ENCODE measurements at regions not wholly inside any gene's neighbourhood (a gene's known extent, or its start where the extent isn't known, plus 50 kb on each side); places are given as distances from the start of the nearest gene placed in this dataset.
"Not testable (repeated sequence)": the region's sequence is repeated elsewhere in the genome, so short reads cannot be mapped to it uniquely, and the experiment has no call there.

GRCh38 chr1:217123340-217123739 is 400.1 kb upstream of the ESRRG start:
- H3K4me3 ChIP-seq (ENCODE audit: low read length in 2 of 2); H3K4me1 ChIP-seq (ENCODE audit: control insufficient read depth, insufficient read depth, low read length); H3K27ac ChIP-seq (ENCODE audit: low read length); H3K36me3 ChIP-seq (ENCODE audit: control insufficient read depth in 2 of 2, insufficient read depth in 2 of 2, low read length in 2 of 2); H3K27me3 ChIP-seq (ENCODE audit: control insufficient read depth in 1 of 2, insufficient read depth in 2 of 2, low read length in 2 of 2); H3K9me3 ChIP-seq (ENCODE audit: control insufficient read depth in 2 of 2, low read length in 2 of 2); H3K9ac ChIP-seq (ENCODE audit: low read length in 2 of 2): not testable (repeated sequence)

- H3K27ac ChIP-seq (ENCODE audit: low read length): no peak overlapping the region
- H3K9ac ChIP-seq (ENCODE audit: low read length in 2 of 2): no peak overlapping the region
- H3K4me1 ChIP-seq (ENCODE audit: control insufficient read depth, insufficient read depth, low read length): no peaks in the 10 kb centered on the region
- H3K27me3 ChIP-seq (ENCODE audit: control insufficient read depth in 1 of 2, insufficient read depth in 2 of 2, low read length in 2 of 2): no peaks in the 10 kb centered on the region
- H3K9me3 ChIP-seq (ENCODE audit: control insufficient read depth in 2 of 2, low read length in 2 of 2): peaks cover 0 to 2% of the 10 kb centered on the region in 2 donors
- H3K36me3 ChIP-seq (ENCODE audit: control insufficient read depth in 2 of 2, insufficient read depth in 2 of 2, low read length in 2 of 2): no peaks in the 10 kb centered on the region
- H3K4me3 ChIP-seq (ENCODE audit: low read length in 2 of 2): no peak overlapping the region
Observed at GRCh38 chr1:217117973-217118465, 394.8 kb upstream of the ESRRG start.

GRCh38 chr1:217115404-217116380 is 392.5 kb upstream of the ESRRG start:
- H3K9ac ChIP-seq (ENCODE audit: low read length in 2 of 2): no peak overlapping the region
- H3K27ac ChIP-seq (ENCODE audit: low read length): no peak overlapping the region
- no peaks in the 10 kb centered on the region for H3K36me3 ChIP-seq (ENCODE audit: control insufficient read depth in 2 of 2, insufficient read depth in 2 of 2, low read length in 2 of 2)
- H3K27me3 ChIP-seq (ENCODE audit: control insufficient read depth in 1 of 2, insufficient read depth in 2 of 2, low read length in 2 of 2): no peaks in the 10 kb centered on the region
- H3K9me3 ChIP-seq (ENCODE audit: control insufficient read depth in 2 of 2, low read length in 2 of 2): peaks cover 0 to 2% of the 10 kb centered on the region in 2 donors
- H3K4me1 ChIP-seq (ENCODE audit: control insufficient read depth, insufficient read depth, low read length): no peaks in the 10 kb centered on the region
- no peak overlapping the region for H3K4me3 ChIP-seq (ENCODE audit: low read length in 2 of 2)

- Histone ChIP-seq H3K9ac (ENCODE audit: low read length in 2 of 2) (no peak overlapping the region), H3K27ac (ENCODE audit: low read length) (no peak overlapping the region), H3K4me3 (ENCODE audit: low read length in 2 of 2) (no peak overlapping the region), H3K36me3 (ENCODE audit: control insufficient read depth in 2 of 2, insufficient read depth in 2 of 2, low read length in 2 of 2) (no peaks in the 10 kb centered on the region), H3K4me1 (ENCODE audit: control insufficient read depth, insufficient read depth, low read length) (no peaks in the 10 kb centered on the region), H3K9me3 (ENCODE audit: control insufficient read depth in 2 of 2, low read length in 2 of 2) (peaks cover 0 to 2% of the 10 kb centered on the region in 2 donors), H3K27me3 (ENCODE audit: control insufficient read depth in 1 of 2, insufficient read depth in 2 of 2, low read length in 2 of 2) (no peaks in the 10 kb centered on the region)
Observed at GRCh38 chr1:217109928-217110327, 386.7 kb upstream of the ESRRG start.

GRCh38 chr1:217106231-217106901 is 383.1 kb upstream of the ESRRG start:
- Histone ChIP-seq H3K27ac (ENCODE audit: low read length) (no peak overlapping the region), H3K4me1 (ENCODE audit: control insufficient read depth, insufficient read depth, low read length) (no peaks in the 10 kb centered on the region), H3K9ac (ENCODE audit: low read length in 2 of 2) (no peak overlapping the region), H3K27me3 (ENCODE audit: control insufficient read depth in 1 of 2, insufficient read depth in 2 of 2, low read length in 2 of 2) (no peaks in the 10 kb centered on the region), H3K36me3 (ENCODE audit: control insufficient read depth in 2 of 2, insufficient read depth in 2 of 2, low read length in 2 of 2) (no peaks in the 10 kb centered on the region), H3K9me3 (ENCODE audit: control insufficient read depth in 2 of 2, low read length in 2 of 2) (no peaks in the 10 kb centered on the region), H3K4me3 (ENCODE audit: low read length in 2 of 2) (no peak overlapping the region)

- Histone ChIP-seq H3K4me1 (ENCODE audit: control insufficient read depth, insufficient read depth, low read length) (no peaks in the 10 kb centered on the region), H3K4me3 (ENCODE audit: low read length in 2 of 2) (no peak overlapping the region), H3K27ac (ENCODE audit: low read length) (no peak overlapping the region), H3K9me3 (ENCODE audit: control insufficient read depth in 2 of 2, low read length in 2 of 2) (no peaks in the 10 kb centered on the region), H3K36me3 (ENCODE audit: control insufficient read depth in 2 of 2, insufficient read depth in 2 of 2, low read length in 2 of 2) (no peaks in the 10 kb centered on the region), H3K27me3 (ENCODE audit: control insufficient read depth in 1 of 2, insufficient read depth in 2 of 2, low read length in 2 of 2) (no peaks in the 10 kb centered on the region), H3K9ac (ENCODE audit: low read length in 2 of 2) (no peak overlapping the region)
Observed at GRCh38 chr1:217105437-217105836, 382.2 kb upstream of the ESRRG start.

GRCh38 chr1:217097819-217098218 is 374.6 kb upstream of the ESRRG start:
- H3K27ac ChIP-seq (ENCODE audit: low read length): no peak overlapping the region
- no peaks in the 10 kb centered on the region for H3K36me3 ChIP-seq (ENCODE audit: control insufficient read depth in 2 of 2, insufficient read depth in 2 of 2, low read length in 2 of 2)
- no peak overlapping the region for H3K9ac ChIP-seq (ENCODE audit: low read length in 2 of 2)
- H3K4me1 ChIP-seq (ENCODE audit: control insufficient read depth, insufficient read depth, low read length): no peaks in the 10 kb centered on the region
- H3K9me3 ChIP-seq (ENCODE audit: control insufficient read depth in 2 of 2, low read length in 2 of 2): no peaks in the 10 kb centered on the region
- no peaks in the 10 kb centered on the region for H3K27me3 ChIP-seq (ENCODE audit: control insufficient read depth in 1 of 2, insufficient read depth in 2 of 2, low read length in 2 of 2)
- H3K4me3 ChIP-seq (ENCODE audit: low read length in 2 of 2): no peak overlapping the region

- Histone ChIP-seq H3K4me3 (ENCODE audit: low read length in 2 of 2) (no peak overlapping the region), H3K9ac (ENCODE audit: low read length in 2 of 2) (no peak overlapping the region), H3K4me1 (ENCODE audit: control insufficient read depth, insufficient read depth, low read length) (no peaks in the 10 kb centered on the region)
Observed at GRCh38 chr1:217096200-217096599, 373.0 kb upstream of the ESRRG start.

GRCh38 chr1:217095050-217095622 is 371.9 kb upstream of the ESRRG start:
- Histone ChIP-seq H3K36me3 (ENCODE audit: control insufficient read depth in 2 of 2, insufficient read depth in 2 of 2, low read length in 2 of 2) (no peaks in the 10 kb centered on the region), H3K4me3 (ENCODE audit: low read length in 2 of 2) (no peak overlapping the region), H3K27me3 (ENCODE audit: control insufficient read depth in 1 of 2, insufficient read depth in 2 of 2, low read length in 2 of 2) (no peaks in the 10 kb centered on the region), H3K4me1 (ENCODE audit: control insufficient read depth, insufficient read depth, low read length) (peaks cover 5% of the 10 kb centered on the region), H3K9ac (ENCODE audit: low read length in 2 of 2) (no peak overlapping the region), H3K27ac (ENCODE audit: low read length) (no peak overlapping the region), H3K9me3 (ENCODE audit: control insufficient read depth in 2 of 2, low read length in 2 of 2) (no peaks in the 10 kb centered on the region)

More at GRCh38 chr1:217096200-217096599, 373.0 kb upstream of the ESRRG start:
- Histone ChIP-seq H3K27ac (ENCODE audit: low read length) (no peak overlapping the region), H3K36me3 (ENCODE audit: control insufficient read depth in 2 of 2, insufficient read depth in 2 of 2, low read length in 2 of 2) (no peaks in the 10 kb centered on the region), H3K27me3 (ENCODE audit: control insufficient read depth in 1 of 2, insufficient read depth in 2 of 2, low read length in 2 of 2) (no peaks in the 10 kb centered on the region), H3K9me3 (ENCODE audit: control insufficient read depth in 2 of 2, low read length in 2 of 2) (no peaks in the 10 kb centered on the region)

GRCh38 chr1:217091561-217091960 is 368.3 kb upstream of the ESRRG start:
- Histone ChIP-seq H3K4me3 (ENCODE audit: low read length in 2 of 2) (no peak overlapping the region), H3K27ac (ENCODE audit: low read length) (no peak overlapping the region), H3K9ac (ENCODE audit: low read length in 2 of 2) (no peak overlapping the region), H3K27me3 (ENCODE audit: control insufficient read depth in 1 of 2, insufficient read depth in 2 of 2, low read length in 2 of 2) (no peaks in the 10 kb centered on the region), H3K4me1 (ENCODE audit: control insufficient read depth, insufficient read depth, low read length) (peaks cover 9% of the 10 kb centered on the region), H3K9me3 (ENCODE audit: control insufficient read depth in 2 of 2, low read length in 2 of 2) (no peaks in the 10 kb centered on the region), H3K36me3 (ENCODE audit: control insufficient read depth in 2 of 2, insufficient read depth in 2 of 2, low read length in 2 of 2) (no peaks in the 10 kb centered on the region)
